Left lung (tissue), 4 donors: ENCODE measurements at regions not wholly inside any gene's neighbourhood (a gene's known extent, or its start where the extent isn't known, plus 50 kb on each side); places are given as distances from the start of the nearest gene placed in this dataset.

Experiments
- ATAC-seq: fragments of 200-7000 bp; cut with Tn5 transposase; one replicate; pipeline ENCODE4 v1.9.1; 2020; ENCODE audit warnings: moderate library complexity
- DNase-seq, 4 donors: peaks; one replicate each; pipeline ENCODE4 v3.0.0-alpha.2; 2013 to 2020
- H3K27ac ChIP-seq, 2 donors: fragments of 200-600 bp; sonication (generic) in 1 of 2; one replicate each; pipeline versions ENCODE4 v1.5.0 to v1.8.0; 2020 to 2021
- H3K27me3 ChIP-seq, 2 donors: fragments of 200-600 bp; sonication (generic) in 1 of 2; one replicate each; pipeline versions ENCODE4 v1.5.0 to v1.8.0; 2020 to 2021
- H3K36me3 ChIP-seq, 2 donors: fragments of 200-600 bp; sonication (generic) in 1 of 2; one replicate each; pipeline versions ENCODE4 v1.5.0 to v1.8.0; 2020 to 2021
- H3K4me1 ChIP-seq, 2 donors: fragments of 200-600 bp; one replicate each; pipeline ENCODE4 v1.8.0; 2021
- H3K4me3 ChIP-seq, 2 donors: fragments of 200-600 bp; sonication (generic) in 1 of 2; one replicate each; pipeline versions ENCODE4 v1.5.0 to v1.8.0; 2020 to 2021; ENCODE audit warnings: mild to moderate bottlenecking in 1 of 2
- H3K9me3 ChIP-seq, 2 donors: fragments of 200-600 bp; sonication (generic) in 1 of 2; one replicate each; pipeline versions ENCODE4 v1.5.0 to v1.8.0; 2020 to 2021
- intact Hi-C, 2 donors: fragments of 100-400 bp; cut with DNase I; formaldehyde crosslinking; loops; one replicate each; pipeline versions ENCODE4 v1.11.2 to v1.14.2; 2022
- TF ChIP-seq, protein P1 (sequence below), 2 donors: fragments of 200-600 bp; sonication (generic) in 1 of 2; IDR thresholded peaks; one replicate each; pipeline versions ENCODE4 v1.5.0 to v1.8.0; 2021; ENCODE audit warnings: antibody characterized with exemption in 2 of 2
- donor health status: DM: no; HTN: yes; CAD: no.
- donor health status: DM: no; HTN: no; CAD: no.

DNA sequence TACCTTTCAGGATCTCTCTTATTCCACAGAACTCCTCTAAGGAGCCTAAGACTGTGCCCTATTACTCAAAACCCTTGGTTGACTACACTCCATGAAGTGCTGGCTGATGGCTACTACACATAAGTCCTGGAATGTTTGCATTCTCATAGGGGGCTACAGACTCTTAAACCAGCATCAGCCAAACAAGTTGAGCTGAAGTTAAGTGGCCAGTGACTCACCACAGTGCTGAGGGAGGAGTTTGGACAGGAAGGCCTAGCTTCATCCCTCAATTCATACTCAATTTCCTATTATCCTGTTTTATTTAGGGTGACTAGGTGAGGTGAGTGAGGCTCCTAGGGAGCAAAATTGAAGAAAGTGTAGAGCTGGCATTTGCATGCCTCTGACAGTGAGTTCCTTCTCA lies 246.7 kb downstream of the SMAD2 start:
- Histone ChIP-seq H3K27ac (no peak overlapping the region), H3K9me3 (no peaks in the 10 kb centered on the region), H3K4me3 (no peak overlapping the region), H3K36me3 (no peaks in the 10 kb centered on the region), H3K27me3 (no peaks in the 10 kb centered on the region), H3K4me1 (no peaks in the 10 kb centered on the region)
- TF ChIP-seq, protein P1, sequence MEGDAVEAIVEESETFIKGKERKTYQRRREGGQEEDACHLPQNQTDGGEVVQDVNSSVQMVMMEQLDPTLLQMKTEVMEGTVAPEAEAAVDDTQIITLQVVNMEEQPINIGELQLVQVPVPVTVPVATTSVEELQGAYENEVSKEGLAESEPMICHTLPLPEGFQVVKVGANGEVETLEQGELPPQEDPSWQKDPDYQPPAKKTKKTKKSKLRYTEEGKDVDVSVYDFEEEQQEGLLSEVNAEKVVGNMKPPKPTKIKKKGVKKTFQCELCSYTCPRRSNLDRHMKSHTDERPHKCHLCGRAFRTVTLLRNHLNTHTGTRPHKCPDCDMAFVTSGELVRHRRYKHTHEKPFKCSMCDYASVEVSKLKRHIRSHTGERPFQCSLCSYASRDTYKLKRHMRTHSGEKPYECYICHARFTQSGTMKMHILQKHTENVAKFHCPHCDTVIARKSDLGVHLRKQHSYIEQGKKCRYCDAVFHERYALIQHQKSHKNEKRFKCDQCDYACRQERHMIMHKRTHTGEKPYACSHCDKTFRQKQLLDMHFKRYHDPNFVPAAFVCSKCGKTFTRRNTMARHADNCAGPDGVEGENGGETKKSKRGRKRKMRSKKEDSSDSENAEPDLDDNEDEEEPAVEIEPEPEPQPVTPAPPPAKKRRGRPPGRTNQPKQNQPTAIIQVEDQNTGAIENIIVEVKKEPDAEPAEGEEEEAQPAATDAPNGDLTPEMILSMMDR (IDR thresholded peaks at IDR 0.05), result no peak
- intact Hi-C loops, result no loop called here
- peak; percentile 64 for ATAC-seq
- DNase-seq, result no peak

DNA sequence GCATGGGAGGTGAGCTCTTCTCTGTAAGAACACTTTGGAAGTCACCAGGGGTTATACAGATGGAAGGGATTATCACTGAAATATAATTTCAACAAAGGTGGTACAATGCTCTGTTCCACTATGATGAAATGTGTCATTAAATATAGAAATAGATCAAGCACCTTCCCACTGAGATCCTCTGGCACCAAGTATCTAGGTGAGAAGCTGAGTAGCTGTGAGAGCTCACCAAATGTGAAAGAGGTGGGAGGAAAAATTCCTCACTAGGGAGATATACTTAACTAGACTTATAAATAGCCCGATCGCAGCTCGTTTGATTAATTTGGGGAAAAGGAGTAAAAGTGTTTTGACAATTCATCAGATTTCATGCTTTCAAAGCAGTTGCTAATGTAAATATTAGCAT lies 247.6 kb downstream of the SMAD2 start:
- TF ChIP-seq, protein P1 (IDR thresholded peaks at IDR 0.05), result no peak
- H3K27ac ChIP-seq, result no peak overlapping the region
- no peak overlapping the region for H3K4me3 ChIP-seq
- ATAC-seq (no peak), DNase-seq (no peak)
- H3K4me1 ChIP-seq, result no peaks in the 10 kb centered on the region
- no peaks in the 10 kb centered on the region for H3K27me3 ChIP-seq
- intact Hi-C loops, result no loop called here
- no peaks in the 10 kb centered on the region for H3K9me3 ChIP-seq
- H3K36me3 ChIP-seq, result no peaks in the 10 kb centered on the region

DNA sequence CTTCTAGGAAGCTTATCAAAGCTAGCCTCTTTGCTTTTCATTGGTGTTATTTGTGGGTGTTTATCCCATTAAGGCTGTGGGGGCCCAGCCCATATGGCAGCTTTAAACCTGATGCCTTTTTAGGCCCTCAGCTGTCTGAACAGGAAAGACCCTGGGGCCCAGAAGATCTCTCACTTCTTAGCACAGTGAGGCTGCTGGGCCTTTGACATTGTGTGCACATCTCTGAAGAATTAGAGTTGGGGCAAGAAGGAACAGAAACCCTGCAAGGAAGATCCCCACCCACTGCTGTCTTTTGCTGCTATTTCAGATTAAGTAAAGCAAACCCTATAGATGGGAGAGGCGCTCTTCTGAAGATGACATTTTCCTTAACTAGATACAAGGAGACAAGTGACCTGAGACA lies 250.0 kb downstream of the SMAD2 start:
- Histone ChIP-seq H3K36me3 (no peaks in the 10 kb centered on the region), H3K27me3 (no peaks in the 10 kb centered on the region), H3K4me3 (no peak overlapping the region), H3K27ac (no peak overlapping the region), H3K4me1 (no peaks in the 10 kb centered on the region), H3K9me3 (no peaks in the 10 kb centered on the region)
- TF ChIP-seq, protein P1 (IDR thresholded peaks at IDR 0.05), result no peak
- intact Hi-C loops, result no loop called here
- DNase-seq (no peak), ATAC-seq (no peak)

DNA sequence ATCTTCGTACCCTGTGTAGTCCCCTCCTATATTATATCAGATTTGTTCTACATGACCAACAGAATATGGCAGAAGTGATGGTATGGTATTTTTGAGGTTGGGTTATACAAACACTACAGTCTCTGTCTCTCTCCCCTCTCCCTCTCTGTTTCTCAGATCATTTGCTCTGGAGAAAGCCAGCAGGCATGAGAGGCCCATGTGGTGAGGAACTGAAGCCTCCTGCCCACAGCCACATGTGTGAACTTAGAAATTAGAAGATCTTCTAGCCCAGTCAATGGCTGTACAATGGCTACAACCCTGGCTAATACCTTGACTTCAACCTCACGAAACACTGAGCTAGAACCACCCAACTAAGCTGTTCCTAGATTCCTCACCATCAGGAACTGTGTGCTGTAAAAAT lies 250.6 kb downstream of the SMAD2 start:
- DNase-seq, result no peak
- ATAC-seq, result no peak
- no peak overlapping the region for H3K27ac ChIP-seq
- TF ChIP-seq, protein P1 (IDR thresholded peaks at IDR 0.05), result no peak
- H3K9me3 ChIP-seq, result no peaks in the 10 kb centered on the region
- H3K36me3 ChIP-seq, result no peaks in the 10 kb centered on the region
- H3K4me3 ChIP-seq, result no peak overlapping the region
- no peaks in the 10 kb centered on the region for H3K4me1 ChIP-seq
- intact Hi-C loops, result no loop called here
- no peaks in the 10 kb centered on the region for H3K27me3 ChIP-seq

DNA sequence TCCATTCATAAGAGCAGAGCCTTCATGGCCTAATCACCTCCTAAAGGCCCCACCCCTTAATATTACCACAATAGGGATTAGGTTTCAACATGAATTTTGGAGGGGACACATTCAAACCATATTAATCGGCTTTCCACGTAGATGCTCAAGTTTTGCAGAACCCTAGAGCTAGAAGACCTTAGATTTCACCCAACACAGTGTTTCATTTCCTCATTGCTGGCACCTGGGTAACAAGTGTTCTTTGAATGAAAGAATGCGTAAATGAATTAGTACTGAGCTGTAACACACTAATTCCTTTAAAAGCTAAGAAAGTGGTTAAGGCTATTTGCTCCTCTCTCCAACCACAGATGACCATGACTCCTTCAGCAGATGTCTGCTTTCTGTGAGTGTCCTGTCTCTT lies 252.5 kb downstream of the SMAD2 start:
- Histone ChIP-seq H3K4me1 (no peaks in the 10 kb centered on the region), H3K4me3 (no peak overlapping the region), H3K9me3 (no peaks in the 10 kb centered on the region), H3K36me3 (no peaks in the 10 kb centered on the region), H3K27ac (no peak overlapping the region), H3K27me3 (no peaks in the 10 kb centered on the region)
- DNase-seq, result no peak
- ATAC-seq, result no peak
- intact Hi-C loops, result no loop called here
- TF ChIP-seq, protein P1 (IDR thresholded peaks at IDR 0.05), result no peak
